Stimulated activated CD4-positive, alpha-beta T cell treated with anti-CD3 and anti-CD28 coated beads, Interleukin-12 subunit alpha, Interleukin-12 subunit beta, amount 100 ng/mL, for 48 hours (primary cell): ENCODE measurements at regions not wholly inside any gene's neighbourhood (a gene's known extent, or its start where the extent isn't known, plus 50 kb on each side); places are given as distances from the start of the nearest gene placed in this dataset.
"Not testable (repeated sequence)": the region's sequence is repeated elsewhere in the genome, so short reads cannot be mapped to it uniquely, and the experiment has no call there.

ENCODE experiments used
- DNase-seq, 3 donors: peaks; one replicate each; pipeline ENCODE4 v3.0.0-alpha.2; 2020; ENCODE audit warnings: low read depth in 2 of 3, low spot score in 1 of 3

DNA sequence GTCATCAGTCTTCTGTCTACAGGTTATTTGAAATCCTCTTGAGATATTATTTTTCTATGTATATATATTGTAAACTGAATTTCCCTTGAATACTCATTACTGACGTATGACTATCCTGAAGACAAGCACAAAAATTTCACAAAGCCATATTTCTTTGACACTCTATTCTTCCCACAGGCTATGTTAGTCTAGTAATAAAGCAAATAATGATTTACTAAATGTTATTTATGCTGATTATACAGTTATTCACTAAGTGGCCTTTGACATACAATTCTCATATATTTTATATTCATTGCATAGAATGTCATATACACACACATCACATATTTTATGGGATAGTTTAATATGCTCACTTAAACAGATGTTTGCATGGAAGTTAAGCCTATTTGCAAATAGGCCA is 793.0 kb upstream of the GRAMD2B start:
- DNase-seq = no peak

DNA sequence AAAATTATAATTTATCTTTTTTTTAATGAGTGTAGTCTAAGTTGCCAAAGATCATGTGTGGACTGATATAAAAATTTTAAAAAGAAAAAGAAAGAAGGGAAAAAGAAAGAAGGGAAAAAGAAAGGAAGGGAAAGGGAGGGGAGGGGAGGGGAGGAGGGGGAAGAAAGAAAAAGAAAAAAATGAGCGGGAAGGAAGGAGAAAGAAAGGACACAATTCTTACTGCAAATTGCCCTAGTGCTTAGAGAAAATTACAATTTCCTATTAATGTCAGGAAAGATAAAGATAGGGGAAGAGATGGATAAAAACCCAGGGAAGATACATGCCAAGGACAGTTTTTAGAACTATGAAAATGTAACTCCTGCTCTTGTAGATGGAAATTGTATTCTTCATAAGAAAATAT is 789.7 kb upstream of the GRAMD2B start:
- no peak for DNase-seq

DNA sequence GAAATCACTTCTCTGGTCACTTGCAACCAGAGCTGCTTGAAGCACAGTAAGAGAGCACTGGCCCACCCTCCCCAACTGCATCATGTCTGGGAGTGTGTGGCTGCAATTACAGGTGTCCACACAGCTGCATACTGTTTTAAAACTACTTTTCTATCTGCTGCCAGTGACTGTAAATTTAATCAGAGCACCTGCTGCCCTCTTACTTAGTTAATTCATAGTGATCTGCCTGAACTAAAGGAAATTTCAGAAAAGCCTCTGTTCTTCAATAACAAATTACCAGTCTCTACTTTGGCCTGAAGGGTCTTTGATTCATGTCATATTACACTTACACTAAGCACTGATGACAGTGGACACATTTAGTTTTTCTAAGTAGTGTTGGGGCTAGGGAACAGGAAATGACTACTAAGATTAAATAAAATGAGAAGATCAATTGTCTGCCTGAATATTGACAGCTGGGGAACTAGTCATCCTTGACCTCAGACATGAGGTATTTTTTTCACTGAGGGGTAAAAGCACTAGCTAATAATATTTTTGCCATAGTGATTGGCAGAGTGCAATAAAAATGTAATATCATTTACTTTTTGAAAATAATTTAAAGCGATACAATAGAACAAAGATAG is 788.9 kb upstream of the GRAMD2B start:
- DNase-seq = no peak

DNA sequence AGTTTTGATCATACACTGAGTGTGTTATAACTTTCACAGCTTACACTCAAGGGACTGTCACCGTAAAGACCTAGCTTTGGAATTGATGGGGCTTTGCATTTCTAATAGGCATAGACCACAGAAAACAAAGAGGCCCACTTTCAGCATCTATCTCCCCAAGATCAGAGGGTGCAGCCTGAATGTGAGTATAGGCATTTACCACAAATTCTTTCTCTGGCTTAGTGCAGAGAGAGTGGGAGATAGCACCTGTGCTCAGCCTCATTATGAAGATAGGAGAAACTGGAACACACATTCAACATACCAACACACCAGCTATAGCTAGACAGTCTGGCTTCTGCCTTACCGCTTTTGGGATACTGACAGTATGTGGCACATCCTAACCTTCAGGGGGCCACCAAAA is 783.4 kb upstream of the GRAMD2B start:
- no peak for DNase-seq

DNA sequence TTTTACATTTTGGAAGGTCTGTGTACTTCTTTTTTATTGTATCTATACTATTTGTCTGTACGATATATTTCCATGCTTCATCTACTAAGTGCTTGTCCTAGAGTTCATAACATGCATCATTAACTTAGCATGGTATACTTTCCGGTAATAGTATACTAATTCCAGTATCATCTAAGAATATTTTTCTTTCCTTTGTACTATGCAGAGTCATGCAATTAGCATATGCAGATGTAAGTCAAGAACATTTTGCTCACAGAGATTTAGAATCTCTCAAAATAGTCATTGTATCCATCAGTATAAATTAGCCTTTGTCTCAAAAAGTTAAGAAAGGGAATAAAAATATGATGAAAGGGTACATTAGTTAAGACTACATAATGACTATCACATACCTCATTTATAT is 770.4 kb upstream of the GRAMD2B start:
- DNase-seq = no peak

DNA sequence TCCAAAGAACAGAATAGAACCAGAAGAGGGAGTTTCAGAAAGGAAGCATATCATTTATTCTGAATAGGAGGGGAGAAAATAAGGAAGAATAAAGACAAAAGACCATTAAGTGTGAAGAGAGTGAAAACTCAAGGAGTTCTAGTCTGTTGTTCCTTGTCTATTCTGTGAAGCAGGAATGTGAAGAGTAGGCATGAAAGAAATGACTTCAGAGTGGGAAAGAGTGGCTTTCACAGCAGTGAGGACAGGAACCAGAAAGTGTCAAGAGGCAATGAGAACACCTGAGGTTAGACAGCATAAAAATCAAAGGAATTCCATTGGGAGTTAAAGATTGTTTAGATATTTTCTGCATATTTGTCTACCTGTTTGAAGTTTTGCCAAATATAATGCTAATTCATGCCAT is 768.8 kb upstream of the GRAMD2B start:
- DNase-seq = no peak

DNA sequence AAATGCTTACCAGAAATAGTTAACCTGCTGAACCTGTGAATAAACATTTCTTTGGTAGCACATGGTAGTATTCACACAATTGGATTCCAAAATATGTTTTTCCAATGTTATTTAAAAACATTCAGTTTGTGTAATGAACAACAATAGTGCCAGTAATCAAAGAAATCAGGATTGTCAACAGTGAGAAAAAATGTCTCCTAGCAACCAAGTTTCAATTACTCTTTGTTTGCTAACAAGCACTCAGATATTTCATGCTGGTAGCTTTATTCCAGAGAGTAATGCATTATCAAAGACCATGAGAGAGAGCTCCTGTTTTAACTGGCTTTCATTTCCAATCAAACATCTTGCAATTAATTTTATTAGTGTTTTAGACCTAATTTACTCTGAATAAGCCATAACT is 768.1 kb upstream of the GRAMD2B start:
- no peak for DNase-seq

DNA sequence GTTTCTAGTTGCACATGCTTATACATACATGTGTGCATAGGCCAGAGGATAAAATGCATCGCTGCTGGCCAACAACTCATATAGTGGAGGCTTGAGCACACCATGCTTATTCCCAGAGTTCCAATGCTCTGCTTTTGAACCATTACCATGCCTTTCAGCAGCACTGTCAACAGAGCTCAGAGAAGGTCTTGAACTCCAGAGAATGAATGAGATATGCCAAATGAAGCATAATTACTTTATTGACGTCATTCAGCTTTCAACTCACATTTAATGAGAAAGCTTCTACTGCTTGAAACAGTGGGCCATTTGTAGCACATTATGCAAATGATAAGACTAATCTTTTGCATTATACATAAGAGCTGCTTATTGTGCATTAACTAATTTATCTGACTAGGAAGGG is 765.3 kb upstream of the GRAMD2B start:
- DNase-seq = no peak

DNA sequence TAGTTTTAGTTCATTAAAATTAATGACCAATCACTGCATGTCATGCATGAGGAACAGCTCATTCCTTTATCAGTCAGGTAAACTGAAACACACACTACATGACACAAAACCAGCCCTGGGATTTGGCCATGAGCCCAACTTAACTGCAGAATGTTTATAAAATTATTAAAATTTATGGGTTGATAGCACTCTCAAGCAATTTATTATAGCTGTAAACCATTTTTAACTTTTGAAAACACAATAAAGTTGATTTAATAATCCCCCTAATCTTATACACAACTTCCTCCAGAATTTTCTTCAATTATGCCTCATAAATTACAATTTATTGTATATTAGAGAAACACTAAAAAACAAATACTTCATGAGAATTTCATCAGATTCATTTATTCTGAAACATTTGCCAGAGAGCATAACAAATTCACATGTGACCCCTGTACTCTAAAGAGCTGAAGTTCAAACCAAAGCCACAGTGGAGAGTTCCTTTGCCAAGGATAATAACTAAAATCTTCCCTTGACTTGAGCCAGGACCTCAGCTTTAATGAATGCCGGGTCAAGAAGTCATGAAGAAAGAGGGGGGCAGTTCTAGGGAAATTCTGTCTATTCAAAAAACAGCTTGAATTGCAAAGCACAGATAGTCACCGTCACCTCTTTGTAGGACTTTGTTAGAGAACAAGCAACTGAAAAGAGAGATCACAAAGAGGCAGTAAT is 763.7 kb upstream of the GRAMD2B start:
- no peak for DNase-seq

DNA sequence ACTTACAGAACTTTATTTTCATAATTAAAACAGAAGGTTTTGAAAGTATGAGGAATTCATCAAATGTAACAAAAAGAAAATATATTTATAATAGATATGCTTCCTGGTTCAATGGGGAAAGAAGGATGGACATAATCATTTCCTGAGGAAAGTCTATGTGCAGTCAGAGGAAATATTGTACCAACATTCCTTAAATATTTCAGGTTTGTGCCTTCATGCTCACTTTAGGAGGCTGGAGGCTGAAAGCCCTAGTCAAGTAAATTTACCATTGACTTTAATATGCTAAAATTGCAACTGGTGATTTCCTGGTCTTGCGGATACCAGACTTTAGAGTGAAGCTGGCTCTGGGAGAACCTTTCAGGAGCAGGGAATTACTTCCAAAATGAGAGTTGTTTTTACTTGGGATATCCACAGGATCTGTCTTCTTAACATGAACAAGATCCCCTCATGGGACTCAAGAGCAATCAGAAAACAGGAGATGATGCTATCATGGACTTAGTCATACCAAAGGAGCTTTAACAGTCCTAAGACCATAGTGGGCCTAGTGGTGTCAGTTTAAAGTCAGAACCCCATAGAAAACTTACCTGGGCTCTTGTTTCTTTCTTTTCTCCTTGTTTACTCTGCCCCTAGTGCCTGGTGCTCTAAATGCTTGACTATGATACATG is 762.8 kb upstream of the GRAMD2B start:
- no peak for DNase-seq

DNA sequence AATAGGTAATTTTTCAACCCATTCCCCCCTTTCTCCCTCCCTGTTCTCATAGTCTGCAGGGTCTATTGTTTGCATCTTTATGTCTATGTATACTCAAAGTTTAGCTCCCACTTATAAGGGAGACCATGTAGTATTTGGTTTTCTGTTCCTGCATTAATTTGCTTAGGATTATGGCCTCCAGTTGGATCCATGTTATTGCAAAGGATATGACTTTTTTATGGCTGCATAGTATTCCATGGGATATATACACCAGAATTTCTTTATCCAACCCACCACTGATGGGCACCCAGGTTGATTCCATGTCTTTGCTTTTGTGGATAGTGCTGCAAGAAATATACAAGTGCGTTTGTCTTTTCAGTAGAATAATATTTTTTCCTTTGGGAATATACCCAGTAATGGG is 761.6 kb upstream of the GRAMD2B start:
- no peak for DNase-seq

DNA sequence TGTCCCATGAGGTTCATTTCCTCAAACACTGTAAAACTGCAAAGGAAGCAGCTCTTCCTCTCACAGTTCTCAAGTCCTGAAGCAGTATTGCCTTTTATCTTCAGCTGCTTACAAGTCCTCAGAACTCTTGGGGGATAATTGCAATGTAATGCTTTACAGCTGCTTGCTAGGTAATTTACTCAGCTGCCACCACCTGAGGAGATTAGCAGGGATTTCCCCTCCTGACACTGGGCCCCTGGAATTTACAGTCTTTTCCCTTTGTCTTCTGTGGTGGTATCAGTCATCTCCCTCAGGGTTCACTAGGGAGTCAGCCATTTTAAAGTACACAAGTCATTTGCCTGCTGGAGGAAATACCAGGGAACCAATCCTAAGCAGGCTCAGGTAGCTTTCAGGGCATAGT is 754.3 kb upstream of the GRAMD2B start:
- no peak for DNase-seq

DNA sequence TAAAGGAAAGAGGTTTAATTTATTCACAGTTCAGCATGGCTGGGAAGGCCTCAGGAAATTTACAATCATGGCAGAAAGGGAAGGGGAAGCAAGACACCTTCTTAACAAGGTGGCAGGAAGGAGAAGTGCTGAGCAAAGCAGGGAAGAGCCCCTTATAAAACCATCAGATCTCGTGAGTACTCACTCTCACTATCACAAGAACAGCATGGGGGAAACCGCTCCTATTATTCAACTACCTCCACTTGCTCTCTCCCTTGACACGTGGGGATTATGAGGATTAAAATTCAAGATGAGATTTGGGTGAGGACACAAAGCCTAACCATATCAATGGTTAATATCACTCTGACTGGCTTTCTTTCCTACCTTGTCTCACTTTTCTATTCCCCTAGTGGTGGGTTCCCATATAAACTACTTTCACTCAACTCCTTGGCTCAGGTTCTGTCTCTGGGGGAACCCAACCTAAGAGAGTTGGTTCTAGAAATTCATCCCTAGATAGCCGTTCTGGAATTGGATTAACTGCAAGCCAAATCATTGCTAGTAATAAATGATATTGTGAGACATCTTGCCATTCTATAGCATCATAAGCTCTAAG is 749.8 kb upstream of the GRAMD2B start:
- no peak for DNase-seq

DNA sequence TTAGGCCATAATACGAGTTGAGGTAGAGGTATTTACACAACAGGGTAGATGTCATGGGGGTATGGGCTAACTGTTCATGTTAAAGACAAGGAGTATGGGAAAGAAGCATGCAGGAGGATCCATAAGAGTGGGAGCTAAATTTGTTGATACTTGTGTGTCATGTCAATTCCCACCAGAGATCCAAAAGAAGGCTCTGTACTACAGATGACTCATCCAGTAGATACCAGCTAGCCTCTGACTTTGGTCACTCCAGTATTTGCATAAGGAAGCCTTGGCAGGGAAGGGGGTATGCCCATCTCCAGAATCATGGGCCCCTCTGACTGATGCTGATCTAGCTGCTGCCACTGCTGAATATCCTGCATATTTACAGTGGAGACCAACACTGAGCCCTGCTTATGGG is 743.7 kb upstream of the GRAMD2B start:
- no peak for DNase-seq

DNA sequence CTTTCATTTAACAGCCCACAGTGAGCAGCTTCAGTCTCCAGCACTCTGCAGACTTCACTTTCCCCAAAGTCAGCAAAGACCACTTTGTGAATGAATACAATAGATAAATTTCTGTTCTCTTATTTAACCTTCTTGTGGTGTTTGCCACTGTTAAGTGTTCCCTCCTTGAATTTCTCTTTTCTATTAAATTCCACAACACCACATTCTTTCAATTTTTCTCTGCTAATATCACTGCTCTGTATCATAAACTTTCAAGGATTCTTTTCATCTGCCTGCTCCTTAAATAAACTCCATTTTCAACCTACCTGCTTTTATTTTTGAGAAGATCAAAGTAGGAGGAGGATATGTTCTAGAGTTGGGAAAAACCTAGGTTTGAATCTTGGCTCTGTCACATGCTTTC is 739.5 kb upstream of the GRAMD2B start:
- DNase-seq = no peak

DNA sequence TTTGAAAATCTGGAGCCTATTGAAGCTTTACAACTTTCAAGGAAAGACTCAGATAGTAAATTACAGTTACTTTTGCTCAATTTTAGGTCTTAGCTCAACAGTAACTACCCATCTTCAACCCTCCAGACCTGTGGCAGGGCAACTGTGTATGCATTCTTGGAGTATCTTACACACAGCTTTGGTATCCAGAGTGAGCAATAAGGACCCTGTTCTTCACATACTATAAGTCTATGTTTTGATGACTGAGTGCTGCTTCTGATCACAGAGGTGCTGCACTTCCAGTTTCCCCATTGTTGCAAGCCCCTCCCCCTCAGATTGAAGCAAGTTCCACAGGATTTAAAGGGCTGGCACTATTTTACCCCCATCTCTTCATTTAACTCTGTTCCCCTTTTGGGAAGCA is 737.4 kb upstream of the GRAMD2B start:
- no peak for DNase-seq

DNA sequence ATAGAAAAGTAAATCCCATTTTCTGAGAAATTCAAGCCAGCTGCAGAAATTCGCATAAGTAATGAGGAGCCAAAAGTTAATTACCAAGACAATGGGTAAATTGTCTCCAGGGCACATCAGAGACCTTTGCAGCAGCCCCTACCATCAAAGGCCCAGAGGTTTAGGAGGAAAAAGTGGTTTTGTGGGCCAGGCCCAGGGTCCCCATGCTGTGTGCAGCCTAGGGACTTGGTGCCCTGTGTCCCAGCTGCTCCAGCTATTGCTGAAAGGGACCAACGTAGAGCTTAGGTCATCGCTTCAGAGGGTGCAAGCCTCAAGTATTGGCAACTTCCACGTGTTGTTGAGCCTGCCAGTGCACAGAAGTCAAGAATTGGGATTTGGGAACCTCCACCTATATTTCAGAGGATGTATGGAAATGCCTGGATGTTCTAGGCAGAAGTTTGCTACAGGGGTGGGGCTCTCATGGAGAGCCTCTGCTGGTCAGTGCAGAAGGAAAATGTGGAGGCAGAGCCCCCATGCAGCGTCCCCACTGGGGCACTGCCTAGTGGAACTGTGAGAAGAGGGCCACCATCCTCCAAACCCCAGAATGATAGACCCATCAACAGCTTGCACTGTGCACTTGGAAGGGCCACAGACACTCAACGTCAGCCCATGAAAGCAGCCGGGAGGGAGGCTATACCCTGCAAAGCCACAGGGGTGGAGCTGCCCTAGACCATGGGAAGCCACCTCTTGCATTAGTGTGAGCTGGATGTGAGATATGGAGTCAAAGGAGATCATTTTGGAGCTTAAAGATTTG is 731.3 kb upstream of the GRAMD2B start:
- not testable (repeated sequence) for DNase-seq

DNA sequence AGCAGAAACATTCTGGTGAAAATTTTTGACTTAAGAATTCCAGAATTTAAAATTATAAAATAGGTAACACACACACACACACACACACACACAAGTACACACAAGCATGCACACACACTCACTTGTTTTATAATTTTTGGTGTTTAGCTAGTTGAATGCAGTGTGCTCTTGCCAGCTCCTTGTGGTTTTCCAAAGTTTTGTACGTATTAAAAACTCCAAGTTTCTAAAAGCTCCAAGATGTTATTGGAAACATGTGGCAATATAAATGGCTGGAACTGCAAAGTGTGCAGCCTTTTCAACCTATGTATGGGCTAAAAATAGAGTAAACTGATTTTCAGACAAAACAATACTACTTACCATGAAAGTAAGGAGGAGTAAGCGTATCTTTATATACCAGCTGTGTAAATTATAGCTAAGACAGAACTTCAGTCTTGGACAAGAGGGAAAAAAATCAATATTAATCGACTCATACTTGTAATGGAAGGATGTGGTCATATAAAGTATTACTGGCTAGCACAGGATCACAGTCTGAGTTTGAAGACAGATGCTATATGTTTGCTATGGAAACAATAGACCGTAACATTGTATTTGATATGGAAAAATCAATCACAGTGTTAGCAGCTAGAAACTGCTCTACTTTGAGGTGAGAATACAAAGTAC is 727.1 kb upstream of the GRAMD2B start:
- DNase-seq = no peak

DNA sequence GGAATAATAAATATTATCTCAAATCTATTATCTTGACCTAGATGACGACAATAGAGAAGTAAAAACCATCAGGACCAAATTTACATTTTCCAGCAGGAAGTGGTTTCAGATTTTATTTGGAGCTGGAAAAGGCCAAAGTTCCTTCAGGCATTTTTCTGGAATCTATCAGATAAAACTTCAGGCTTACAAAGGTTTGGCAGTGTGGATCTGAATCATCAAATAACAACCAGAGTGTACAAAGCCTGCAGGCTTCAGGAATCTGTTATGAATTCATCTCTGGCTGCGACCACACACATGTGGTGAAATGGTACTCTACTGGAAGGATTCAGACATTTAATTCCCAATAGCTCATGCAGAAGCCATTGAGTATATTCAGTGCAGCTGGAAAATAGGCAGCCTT is 726.4 kb upstream of the GRAMD2B start:
- DNase-seq = no peak

DNA sequence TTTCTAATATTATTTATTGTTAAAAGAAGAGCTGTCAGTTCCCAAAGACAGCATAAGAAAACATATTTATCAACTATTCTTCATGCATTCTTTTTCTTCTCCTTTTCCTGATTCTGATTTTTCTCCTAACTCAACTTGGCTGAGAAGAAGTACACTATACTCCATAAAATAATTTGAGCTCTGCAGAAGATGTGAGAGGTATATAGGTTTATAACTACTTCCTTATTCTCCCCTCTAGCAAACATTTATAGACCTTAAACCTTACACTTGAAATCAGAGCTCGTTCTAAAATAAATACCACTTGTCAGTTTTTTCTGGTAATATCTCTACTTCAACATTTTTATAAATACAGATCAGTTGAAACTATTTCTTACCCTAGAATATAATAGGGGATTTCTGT is 724.8 kb upstream of the GRAMD2B start:
- DNase-seq = no peak

DNA sequence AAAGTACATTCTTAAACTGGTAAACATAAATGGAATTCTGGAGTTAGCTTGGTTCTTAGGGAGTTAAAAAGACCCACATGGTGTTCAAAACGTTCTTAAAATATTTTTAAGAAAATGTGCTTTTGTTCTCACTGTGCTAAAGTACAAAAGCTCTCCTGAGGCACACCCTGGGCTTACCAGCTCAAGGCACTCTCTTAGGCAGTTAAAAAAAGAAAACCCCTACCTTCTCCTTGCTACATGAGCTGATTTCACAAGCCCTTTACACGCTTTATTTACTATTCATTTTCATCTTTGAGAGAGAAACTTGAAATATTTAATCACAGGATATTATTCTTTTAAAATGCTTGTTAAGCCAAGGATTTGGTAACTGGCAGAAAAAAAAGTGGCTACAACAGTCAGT is 723.3 kb upstream of the GRAMD2B start:
- no peak for DNase-seq
